Hepatic stellate cell (primary cell): ENCODE measurements at regions not wholly inside any gene's neighbourhood (a gene's known extent, or its start where the extent isn't known, plus 50 kb on each side); places are given as distances from the start of the nearest gene placed in this dataset.
A peak's percentile ranks its signal among the peaks of the same experiment; 100 is the strongest.
"Not testable (repeated sequence)": the region's sequence is repeated elsewhere in the genome, so short reads cannot be mapped to it uniquely, and the experiment has no call there.

ENCODE experiments used
- DNase-seq: peaks from one replicate; pipeline ENCODE4 v3.0.0; 2011; ENCODE audit warnings: low spot score

DNA sequence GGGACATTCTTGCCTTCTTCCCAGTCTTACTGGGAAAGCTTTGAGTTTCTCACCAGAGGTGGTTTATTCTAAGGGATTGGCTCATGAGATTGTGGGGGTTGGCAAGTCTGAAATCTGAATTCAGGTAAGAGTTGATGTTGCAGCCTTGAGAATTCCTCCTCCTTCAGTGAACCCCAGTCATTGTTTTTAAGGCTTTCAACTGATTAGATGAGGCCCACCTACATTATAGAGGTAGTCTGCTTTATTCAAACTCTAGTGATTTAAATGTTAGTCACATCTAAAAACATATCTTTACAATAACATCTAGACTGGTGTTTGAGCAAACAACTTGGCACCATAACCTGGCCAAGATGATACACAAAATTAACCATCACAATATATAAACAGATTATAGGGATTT is 156.5 kb upstream of the MED14 start:
- DNase-seq = no peak

DNA sequence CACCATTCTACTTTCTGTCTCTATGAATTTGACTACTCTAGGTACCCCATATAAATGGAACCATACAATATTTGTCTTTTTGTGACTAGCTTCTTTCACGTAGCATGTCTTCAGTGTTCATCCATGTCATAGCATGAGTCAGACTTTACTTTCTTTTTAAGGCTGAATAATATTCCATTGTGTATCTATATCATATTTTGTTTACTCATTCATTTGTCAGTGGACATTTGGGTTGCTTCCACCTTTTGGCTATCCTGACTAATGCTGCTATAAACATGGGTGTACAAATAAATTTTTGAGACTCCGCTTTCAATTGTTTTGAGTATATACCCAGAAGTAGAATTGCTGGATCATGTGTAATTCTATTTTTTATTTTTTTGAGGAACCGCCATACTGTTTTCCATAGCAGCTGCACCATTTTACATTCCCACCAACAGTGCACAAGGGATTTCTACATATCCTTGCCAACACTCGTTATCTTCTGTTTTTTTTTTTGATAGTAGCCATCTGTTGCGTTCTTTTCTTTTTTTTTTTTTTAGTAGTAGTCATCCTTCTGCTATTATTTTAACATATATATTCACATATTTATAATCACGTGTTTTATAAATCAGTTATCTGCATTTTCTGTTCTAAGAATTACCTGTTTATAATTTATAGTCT is 158.0 kb upstream of the MED14 start:
- no peak for DNase-seq

DNA sequence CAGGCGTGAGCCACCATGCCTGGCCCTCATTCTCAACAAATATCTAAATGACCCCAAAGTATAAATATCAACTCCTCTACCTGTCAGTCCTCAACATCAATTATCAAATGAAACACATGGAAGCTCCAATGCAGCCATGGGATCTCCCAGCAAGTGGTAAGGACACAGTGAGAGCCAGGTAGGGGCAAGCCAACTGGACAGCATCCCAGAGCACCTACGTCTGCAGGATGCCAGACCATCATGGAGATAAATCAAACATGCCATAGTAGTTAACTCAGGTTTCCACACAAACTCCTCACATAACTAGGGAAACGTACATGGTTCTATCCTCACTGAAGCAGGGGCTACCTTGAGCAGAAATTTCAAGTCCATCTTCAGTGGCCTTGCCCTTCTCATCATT is 159.9 kb upstream of the MED14 start:
- DNase-seq = no peak

DNA sequence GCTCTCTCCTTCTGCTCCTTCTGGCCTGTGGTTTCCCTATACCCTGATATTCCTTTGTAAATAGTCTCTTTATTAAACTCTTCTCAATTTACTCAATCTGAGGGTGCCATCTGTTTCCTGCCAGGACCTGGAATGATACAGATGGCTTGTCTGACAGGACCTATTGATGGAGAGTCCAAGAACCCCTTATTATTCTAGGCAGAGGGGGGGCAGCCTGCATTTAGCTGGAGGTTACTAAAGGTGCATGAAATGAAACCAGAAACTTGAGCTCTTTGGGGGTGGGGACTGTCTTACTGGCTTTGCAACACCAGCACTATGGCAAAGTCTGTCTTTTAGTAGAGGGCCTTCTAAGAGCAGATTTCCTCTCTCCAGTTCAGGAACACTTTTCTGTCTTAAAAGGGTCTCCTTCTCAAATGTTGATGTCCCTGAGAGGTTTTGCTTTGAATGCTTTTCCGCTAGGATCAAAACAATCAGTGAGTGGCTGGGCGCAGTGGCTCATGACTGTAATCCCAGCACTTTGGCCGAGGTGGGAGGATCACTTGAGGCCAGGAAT is 162.5 kb upstream of the MED14 start:
- DNase-seq = no peak

DNA sequence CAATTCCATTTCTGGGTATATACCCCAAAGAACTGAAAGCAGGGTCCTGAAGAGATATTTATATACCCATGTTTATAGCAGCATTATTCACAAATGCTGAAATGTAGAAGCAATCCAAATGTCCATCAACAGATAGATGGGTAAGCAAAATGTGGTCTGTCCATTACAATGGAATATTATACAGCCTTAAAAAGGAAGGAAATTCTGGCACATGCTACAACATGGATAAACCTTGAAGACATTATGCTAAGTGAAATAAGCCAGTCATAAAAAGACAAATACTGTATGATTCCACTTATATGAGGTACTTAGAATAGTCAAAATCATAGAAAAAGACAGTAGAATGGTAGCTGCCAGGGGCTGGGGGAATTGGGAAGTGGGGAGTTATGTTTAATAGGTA is 169.4 kb upstream of the MED14 start:
- DNase-seq = not testable (repeated sequence)

DNA sequence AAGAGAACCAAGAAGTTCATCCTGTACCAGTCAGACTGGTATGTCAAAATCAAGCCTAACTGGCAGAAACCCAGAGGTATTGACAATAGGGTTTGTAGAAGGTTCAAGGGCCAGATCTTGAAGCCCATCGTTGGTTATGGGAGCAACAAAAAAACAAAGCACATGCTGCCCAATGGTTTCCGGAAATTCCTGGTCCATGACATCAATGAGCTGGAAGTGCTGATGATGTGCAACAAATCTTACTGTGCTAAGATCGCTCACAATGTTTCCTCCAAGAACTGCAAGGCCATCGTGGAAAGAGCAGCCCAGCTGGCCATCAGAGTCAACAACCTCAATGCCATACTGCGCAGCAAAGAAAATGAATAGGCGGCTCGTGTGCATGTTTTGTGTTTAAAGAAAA is 172.7 kb upstream of the MED14 start:
- no peak for DNase-seq

DNA sequence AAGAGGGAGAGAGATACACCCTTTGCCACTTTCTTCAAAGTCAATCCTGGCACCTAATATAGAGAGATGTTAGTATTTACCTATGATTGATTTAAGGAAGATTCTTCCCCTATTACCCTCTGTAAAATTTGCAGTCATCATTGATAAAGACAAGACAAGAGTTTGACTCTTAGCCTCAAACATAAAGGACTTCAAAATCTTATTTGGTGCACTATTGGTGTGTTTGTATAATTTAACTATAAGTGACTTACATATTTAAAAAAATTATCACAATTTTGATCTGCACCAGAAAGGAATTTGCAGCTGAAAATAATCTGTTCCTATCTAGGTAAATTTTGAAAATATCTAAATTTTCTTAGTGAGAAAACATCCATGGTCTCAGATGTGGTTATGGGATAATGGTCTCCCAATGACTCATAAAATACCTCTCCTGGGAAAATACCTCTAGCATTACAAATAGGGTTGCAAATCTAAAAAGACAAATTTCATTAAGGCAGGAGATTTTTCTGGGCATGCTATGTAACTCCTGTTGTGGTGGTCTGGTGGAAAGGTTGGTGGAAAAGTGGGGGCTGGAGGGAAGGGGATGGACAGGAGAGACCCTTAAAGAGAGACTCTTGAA is 173.6 kb upstream of the MED14 start:
- peak; percentile 42 for DNase-seq

DNA sequence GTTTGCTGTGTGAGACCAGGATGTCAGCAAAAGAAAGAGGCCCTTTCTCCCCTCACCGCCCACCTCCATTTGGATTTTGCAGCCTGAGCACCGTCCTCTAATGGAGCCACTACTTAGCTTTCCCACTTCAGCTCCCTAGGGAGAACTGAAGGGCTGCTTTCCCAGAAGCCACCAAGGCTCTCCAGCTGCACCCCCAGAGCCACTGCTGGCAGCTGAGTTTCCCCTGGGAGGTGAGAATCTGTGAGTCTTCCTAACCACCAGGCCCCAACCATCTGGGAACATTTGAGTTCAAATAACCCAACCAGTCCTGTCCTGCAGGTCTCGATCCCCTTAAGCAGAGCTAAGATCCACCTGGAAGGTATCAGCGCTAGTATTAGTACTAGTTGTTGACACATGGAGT is 173.1 kb upstream of the USP9X start:
- no peak for DNase-seq

DNA sequence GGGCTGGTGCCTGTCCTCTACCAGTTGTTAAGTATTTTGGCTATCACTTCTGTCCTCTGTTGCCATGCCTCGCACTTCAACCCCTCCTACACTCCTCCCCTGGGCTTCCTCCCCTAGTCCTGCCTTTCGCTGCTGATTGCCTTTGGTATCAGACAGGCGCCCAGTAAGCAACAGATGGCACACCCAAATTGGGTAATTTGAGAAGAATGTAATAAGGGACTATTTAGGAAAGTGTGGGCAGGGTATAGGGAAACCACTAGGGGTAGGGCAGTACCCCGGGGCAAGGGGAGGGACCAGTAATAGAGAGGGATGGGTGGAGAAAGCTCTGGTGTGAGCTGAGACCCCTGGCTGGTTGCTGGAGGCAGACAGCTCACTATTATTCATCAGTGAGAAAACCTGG is 172.7 kb upstream of the USP9X start:
- DNase-seq = no peak

DNA sequence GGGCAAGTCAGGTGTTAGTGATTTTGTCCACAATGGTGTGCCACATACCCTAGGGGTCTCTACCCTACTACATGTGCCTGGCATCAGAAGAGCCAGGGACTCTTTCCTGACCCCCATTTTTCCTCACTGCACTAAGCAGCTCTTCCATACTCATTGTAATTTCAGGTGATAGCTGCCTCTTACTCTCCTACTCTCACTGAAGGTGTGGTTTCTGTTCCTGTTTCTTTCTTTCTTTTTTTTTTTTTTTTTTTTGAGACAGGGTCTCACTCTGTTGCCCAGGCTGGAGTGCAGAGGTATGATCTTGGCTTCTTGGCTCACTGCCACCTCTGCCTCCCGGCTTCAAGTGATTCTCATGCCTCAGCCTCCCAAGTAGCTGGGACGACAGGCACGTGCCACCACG is 164.9 kb upstream of the USP9X start:
- no peak for DNase-seq

DNA sequence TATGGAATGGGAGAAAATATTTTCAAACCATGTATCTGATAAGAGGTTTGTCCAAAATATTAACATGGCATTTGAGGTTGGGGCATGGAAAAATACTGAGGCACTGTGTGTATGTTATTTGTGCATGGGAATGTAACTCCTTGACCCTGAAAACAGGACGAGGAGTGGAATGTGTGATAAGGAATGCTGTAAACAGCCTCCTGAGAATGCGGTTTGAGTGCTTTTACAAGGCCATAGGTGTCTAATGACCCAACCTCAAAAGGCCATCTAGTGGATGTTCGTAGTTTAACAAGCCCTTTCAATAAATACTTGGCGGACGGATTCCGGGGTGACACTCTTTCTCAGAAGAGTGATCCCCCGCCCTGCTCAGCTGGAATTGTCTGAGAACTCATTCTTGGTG is 162.9 kb upstream of the USP9X start:
- no peak for DNase-seq

DNA sequence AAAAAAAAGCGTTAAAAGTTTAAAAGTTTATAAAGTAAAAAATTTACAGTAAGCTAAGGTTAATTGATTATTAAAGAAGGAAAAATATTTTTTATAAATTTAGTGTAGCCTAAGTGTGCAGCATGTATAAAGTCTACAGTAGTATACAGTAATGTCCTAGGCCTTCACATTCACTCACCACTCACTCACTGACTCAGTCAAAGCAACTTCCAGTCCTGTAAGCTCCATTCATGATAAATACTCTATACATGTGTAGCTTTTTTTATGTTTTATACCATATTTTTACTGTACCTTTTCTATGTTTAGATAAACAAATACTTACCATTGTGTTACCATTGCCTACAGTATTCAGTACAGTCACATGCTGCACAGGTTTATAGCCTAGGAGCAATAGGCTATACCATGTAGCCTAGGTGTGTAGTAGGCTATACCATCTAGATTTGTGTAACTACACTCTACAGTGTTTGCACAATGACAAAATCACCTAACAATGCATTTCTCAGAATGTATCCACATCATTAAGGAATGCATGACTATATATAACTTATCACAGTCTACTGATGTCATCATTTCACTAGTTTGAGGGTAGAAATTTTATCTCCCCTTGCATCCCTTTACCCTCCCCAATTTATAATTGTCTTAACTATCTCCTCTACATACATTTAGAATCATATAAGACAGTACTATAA is 158.4 kb upstream of the USP9X start:
- DNase-seq = not testable (repeated sequence)

DNA sequence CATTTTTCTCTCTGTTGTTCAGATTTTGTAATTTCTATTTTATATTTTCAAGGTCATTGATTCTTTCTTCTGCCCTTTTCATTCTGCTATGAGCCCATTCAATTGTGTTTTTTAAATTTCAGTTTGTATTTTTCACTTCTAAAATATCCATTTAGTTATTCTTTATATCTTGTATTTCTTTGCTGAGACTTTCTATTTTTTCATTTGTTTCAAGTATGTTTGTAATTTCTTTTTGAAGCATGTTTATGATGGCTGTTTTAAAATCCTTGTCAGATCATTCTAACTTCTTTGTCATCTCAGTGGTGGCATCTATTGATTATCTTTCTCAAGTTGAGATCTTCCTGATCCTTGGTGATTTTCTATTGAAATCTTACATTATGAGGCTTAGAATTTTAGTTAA is 157.2 kb upstream of the USP9X start:
- no peak for DNase-seq

DNA sequence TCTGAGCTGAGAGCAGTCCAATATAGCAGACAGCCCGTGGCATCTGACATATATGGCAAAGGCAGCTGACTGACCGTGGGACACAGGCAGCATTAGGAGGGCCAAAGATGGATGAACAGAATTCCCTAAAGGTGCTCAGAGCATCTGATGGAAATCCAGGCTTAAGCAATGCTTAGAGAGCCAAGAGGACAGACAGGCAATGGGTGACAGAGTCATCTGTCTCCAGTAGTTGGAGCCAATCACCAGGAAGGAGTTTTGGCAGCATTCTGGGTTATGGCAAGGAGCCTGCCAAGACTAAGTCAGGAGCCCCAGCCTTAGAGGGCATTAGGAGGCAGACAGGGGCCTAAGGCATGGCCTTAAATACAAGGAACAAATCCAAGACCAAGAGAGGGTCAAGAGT is 153.3 kb upstream of the USP9X start:
- DNase-seq = no peak

DNA sequence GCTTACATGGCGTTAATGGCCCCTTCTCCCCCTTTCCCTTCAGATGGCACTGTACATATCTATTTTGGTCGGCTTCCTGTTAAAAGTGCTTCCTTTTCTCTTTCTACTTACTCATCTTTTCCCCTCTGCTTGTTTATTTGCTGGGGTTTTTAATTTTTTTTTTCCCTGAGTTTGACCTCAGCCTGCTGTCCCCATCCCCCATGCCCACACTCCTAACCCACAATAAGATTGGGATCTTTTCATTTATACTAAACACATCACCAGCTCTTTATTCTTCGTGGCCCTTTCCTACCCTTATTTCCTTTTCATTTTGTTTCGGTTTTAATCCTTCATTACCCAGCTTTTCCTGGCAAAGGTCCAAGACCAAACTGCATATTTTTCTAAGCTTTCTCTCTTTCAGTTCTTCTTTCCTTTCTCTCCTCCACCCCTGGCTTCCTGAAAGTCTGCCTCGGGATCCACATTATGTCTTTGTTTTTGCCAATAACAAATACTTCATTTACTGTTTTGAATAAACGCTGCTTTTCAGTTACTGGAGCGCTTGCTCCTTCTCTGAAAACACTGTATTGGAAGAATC is 152.0 kb upstream of the USP9X start:
- DNase-seq = no peak

DNA sequence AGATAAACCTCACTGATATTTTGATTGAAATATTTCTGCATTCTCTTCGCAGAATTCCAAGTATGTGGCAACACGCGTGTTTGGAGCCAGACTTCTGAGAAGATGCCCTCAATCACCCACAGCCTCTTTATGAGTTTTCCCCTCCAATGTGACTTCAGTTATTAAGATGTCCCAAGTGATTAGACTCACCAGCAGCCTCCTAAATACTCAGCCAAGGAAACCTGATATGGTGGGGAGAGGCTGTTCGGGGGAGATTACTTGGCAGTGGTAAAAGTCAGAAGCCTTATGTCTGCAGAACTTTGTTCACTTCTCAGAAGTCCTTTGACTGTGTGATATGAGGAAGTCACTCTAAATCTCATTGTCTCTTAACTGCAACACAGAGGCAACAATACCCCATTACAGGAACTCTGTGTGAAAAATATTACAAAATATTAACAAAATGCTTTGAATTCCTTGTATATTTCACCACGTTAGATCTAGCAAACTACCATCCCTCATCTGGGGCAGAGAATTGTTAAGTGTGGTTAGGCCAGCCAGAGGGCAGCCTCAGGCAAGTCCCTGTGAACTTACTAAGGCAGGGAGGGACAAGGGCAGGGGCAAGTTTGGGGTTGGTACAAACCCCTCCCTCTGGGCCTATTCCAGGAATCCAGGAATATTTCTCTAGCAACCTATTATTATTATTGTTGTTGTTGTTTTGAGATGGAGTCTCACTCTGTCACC is 151.4 kb upstream of the USP9X start:
- DNase-seq = no peak

DNA sequence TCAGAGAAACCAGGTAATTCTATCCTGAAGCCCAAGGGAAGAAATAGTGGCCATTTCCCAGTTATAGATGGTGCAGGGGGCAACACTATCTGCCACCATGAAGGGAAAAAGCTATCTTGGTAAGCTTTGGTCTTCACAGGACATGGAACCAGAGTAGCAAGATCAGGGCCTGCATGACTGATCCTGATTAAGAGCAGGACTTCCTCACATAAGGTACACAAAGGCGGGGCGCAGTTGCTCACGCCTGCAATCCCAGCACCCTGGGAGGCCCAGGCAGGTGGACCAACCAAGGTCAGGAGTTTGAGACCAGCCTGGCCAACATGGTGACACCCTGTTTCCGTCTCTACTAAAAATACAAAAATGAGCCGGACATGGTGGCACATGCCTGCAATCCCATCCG is 148.4 kb upstream of the USP9X start:
- no peak for DNase-seq

DNA sequence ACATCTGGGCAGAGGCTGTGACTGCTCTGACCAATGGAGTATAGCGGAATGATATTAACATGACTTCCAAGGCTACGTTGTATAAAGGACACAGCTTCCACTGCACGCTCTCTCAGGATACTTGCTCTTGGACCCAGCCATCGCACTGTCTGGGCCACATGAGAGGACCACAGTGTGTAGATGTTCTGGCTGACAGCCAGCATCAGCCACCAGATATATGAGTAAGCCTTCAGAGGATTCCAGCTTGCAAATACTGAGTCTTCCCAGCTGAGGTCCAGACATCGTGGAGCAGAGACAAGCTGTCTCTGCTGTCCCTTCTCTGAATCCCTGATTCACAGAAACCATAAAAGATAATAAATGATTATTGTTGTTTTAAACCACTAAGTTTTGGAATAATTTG is 146.8 kb upstream of the USP9X start:
- no peak for DNase-seq

DNA sequence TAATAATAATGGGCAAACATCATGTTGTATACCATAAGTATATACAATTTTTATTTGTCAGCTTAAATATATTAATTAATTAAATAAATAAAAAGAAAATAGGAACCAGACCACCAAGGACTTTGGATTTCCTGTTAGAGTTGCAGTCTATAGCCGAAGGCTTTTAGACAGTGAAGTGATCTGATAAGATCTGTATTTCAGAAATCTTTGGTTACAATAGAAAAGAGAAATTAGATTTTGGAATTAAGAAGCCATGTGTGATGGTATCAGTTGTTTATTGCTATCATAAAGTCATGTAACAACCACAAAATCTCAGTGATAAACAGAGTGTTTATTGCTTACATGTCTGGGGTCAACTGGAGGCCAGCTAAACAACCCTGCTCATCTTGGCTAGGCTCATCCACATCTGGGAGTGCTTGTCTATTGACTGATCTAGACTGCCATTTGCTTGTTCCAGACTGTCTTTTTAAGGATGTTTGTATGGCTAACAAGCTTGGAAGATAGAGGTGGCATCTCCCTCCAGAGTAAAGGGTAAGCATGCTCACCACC is 142.1 kb upstream of the USP9X start:
- no peak for DNase-seq

DNA sequence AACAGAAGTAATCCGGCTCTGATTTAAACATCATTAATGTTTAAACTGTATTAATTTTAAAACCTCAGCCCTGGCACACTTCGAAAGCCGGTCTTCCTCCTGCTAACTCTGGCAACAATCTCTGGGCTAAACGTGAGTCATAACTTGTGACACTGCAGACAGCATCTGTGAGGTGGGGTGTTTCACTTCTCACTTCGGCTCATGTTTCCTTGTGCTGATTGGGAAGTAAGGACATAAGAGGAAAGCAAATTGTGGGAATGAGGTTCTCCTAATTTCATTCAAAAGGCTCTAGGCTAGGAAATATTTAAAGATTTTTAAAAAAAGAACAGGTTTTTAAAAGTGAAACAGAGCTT is 139.9 kb upstream of the USP9X start:
- no peak for DNase-seq

DNA sequence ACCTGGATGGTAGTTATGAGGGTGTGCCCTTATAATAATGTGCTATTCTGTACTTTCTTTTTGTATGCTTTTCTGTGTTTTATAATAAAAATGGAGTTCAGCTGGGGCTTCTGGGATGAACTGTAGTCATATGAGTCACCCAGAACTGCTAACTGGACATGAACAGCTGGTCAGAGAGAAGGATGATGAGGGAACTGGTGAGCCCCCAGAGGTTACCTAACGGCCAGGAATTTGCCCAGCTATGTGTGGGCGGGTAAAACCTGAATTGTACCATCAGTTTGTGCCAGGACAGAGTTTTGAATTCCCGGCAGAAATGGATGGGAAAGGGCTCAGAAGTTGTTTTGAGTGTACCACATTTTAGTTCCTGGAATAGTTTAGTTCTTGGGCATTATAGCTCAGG is 138.0 kb upstream of the USP9X start:
- DNase-seq = no peak

DNA sequence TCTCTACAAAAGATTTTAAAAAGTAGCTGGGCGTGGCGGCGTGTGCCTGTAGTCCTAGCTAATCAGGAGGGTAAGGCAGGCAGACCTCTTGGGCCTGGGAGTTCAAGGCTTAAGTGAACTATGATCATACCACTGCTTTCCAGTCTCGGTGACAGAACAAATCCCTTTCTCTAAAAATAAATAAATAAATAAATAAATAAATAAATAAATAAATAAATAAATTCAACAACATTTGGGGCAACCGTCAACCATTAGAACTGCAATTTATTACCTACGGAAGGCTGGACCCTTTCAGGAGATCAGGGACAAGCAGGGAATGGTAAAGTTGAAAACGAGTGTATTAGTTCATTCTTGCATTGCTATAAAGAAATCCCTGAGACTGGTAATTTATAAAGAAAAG is 136.2 kb upstream of the USP9X start:
- no peak for DNase-seq
